Epithelial cell of proximal tubule (primary cell): ENCODE measurements at regions not wholly inside any gene's neighbourhood (a gene's known extent, or its start where the extent isn't known, plus 50 kb on each side); places are given as distances from the start of the nearest gene placed in this dataset.

ENCODE experiments used
- DNase-seq: peaks from one replicate; pipeline ENCODE4 v3.0.0-alpha.2; 2011; ENCODE audit warnings: low read depth
- H3K4me3 ChIP-seq: 2 replicates; pipeline ENCODE4 v1.5.1; 2011; ENCODE audit warnings: low read depth, mild to moderate bottlenecking, low read length
- CTCF ChIP-seq: conservative IDR thresholded peaks from 2 replicates; pipeline ENCODE4 v1.5.1; 2012; ENCODE audit warnings: low read depth, mild to moderate bottlenecking, low read length

- DNase-seq = no peak
- no peak for TF ChIP-seq CTCF
- no peak overlapping the region for H3K4me3 ChIP-seq
These were observed 221.8 kb upstream of the IRX3 start for GRCh38 chr16:54508351-54508750.

- no peak overlapping the region for H3K4me3 ChIP-seq
- TF ChIP-seq CTCF = no peak
- DNase-seq = no peak
These were observed 220.3 kb upstream of the IRX3 start for GRCh38 chr16:54506741-54507500.

- no peak overlapping the region for H3K4me3 ChIP-seq
- no peak for TF ChIP-seq CTCF
- no peak for DNase-seq
These were observed 219.6 kb upstream of the IRX3 start for GRCh38 chr16:54506214-54506580.

- H3K4me3 ChIP-seq = no peak overlapping the region
- no peak for DNase-seq
- no peak for TF ChIP-seq CTCF
These were observed 219.1 kb upstream of the IRX3 start for GRCh38 chr16:54505549-54506213.

GRCh38 chr16:54504372-54504771 is 217.8 kb upstream of the IRX3 start:
- no peak for DNase-seq
- H3K4me3 ChIP-seq = no peak overlapping the region
- no peak for TF ChIP-seq CTCF

- no peak overlapping the region for H3K4me3 ChIP-seq
- DNase-seq = no peak
- TF ChIP-seq CTCF = no peak
These were observed 217.3 kb upstream of the IRX3 start for GRCh38 chr16:54503856-54504219.
